ENCODE measurements at regions not wholly inside any gene's neighbourhood (a gene's known extent, or its start where the extent isn't known, plus 50 kb on each side); places are given as distances from the start of the nearest gene placed in this dataset.

GRCh38 chr2:12207491-12207890, 461.1 kb downstream of the LPIN1 start:
- DNase-seq (ENCODE audit: low spot score): no peak

- DNase-seq (ENCODE audit: low spot score): no peak
Measured at GRCh38 chr2:12210016-12210933, 463.8 kb downstream of the LPIN1 start.

DNA sequence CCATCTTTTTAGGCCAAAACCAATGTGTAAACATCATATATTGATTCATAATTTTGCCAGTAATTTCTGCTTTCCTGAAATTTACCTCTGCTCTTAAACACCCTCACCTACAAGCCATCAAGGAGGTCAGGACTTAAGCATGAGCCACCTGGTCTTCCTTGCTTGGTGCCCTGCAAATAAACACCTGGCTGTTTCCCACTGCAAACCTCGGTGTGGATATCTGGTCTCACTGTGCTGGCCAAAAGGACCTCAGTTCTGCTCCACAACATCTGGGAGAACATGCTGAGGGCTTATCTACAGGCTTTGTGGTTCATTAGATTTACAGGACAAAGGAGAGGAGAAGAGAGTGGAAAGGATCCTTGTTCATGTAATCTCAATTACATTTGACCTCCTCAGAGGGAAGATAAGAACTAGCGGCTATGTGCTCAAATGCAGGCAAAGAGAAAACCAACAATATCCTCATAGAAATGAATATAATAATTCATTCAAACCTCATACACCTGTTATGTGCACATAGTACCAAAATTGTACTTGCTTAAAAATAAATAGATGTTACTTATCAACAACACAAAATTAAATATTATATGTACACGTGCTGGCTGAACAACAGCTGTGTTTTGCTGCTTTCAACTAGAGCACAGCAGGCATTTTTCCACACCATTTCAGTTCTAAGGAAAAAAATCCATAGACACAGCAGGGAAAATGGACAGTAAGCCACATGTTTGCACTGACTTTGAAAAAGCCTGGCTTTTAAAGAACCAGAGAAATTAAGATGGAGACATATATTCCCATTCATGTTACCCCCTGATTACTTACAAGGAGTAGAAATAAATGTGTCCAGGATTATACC, 465.1 kb downstream of the LPIN1 start:
- no peak for DNase-seq (ENCODE audit: low spot score)

GRCh38 chr2:12212841-12213597, 466.6 kb downstream of the LPIN1 start:
- DNase-seq (ENCODE audit: low spot score): no peak

DNA sequence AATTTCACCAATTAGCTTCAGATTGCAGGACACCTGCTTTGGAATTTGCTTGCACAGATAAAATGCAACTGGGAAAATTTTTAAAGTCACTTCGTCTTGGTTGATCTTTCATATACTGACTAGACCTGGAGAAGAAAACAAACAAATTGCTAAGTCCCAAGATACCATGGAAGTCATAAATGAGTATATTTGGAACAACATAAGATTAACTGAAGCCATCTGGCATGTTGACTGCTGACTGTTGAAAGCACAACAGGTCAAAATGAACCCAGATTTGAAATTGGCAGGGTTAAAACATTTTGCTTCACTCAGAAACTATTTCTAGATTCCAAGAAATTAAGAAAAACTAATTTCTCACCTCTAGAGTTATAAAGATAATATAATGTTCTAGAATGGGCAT, 470.7 kb downstream of the LPIN1 start:
- DNase-seq (ENCODE audit: low spot score): no peak

DNA sequence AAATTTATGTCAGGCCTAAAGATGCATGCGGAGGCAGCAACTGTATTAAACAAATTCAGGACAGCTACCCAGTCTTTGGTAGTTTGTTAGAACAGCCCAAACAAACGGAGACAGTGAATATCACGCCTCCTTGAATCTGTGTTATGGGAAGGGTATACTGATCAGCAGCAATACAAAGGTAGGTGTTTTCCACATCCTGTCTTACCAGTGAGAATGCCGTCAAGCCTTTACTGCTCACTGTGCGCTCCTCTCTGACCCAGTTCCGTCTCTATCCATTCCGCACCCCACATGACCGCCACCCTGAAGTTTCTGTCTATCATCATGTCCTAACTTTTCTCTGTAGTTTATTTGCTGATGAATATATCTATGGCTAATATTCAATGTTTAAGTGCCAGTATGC, 473.3 kb downstream of the LPIN1 start:
- DNase-seq (ENCODE audit: low spot score): no peak

- DNase-seq (ENCODE audit: low spot score): no peak
Measured at GRCh38 chr2:12221584-12221983, 475.2 kb downstream of the LPIN1 start.

DNA sequence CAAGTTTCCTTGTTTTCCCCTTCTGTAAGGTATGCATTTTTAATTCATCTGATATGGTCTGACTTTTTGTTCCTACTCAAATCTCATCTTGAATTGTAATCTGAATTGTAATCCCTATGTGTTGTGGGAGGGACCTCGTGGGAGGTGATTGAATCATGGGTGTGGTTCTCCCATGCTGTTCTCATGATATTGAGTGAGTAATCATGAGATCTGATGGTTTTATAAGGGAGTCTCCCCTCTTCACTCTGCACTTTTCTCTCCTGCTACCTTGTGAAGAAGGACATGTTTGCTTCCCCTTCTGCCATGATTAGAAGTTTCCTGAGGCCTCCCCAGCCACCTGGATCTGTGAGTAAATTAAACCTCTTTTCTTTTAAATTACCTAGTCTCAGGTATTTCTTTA, 476.1 kb downstream of the LPIN1 start:
- no peak for DNase-seq (ENCODE audit: low spot score)

GRCh38 chr2:12223732-12224131, 477.3 kb downstream of the LPIN1 start:
- DNase-seq (ENCODE audit: low spot score): no peak

DNA sequence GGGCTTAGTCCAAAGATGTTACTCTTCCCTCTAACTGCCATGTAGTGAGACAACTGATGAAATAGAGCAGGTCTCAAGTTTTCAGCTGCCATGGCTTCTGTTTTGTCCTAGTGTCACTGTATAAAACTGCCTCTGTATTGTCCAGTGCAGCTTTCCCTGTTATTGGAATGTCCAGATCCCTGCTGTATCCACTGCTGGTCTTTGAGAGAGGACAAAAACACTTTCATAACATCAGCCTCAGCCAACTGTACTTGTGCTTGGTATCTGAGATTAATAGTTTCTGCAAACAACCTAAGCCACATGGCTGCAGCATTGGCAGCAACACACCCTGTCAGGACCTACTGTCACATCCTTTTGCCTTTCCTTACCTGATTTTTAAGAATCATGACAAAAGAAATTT, 480.2 kb downstream of the LPIN1 start:
- DNase-seq (ENCODE audit: low spot score): no peak

DNA sequence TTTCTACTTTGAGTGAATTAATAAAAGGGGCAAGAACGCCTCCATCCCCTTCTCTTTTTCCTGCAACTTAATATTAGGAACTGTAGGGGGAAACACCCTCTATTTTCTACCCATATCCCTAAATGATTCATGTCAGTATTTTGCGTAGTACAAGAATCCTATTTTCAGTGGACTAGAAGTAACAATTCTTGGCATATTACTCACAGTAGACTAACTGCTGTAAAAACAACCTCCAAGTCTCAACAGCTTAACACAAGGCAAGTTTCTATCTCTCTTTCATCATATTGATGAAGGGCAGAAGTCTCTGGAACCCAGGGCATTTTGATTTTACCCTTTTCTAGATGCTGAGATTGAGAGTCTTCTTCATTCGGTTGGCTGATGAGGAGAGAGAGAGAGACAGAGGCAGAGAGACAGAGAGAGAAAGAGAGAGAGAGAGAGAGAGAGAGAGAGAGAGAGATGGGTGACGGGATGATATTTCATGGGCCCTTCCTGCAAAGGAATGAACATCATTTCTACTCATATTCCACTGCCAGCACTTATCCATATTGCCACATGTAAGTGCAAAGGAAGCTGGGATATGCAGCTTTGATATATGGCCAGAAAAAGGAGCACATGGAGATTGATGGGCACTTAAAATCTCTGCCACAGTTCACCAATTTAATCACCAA, 481.6 kb downstream of the LPIN1 start:
- DNase-seq (ENCODE audit: low spot score): no peak

DNA sequence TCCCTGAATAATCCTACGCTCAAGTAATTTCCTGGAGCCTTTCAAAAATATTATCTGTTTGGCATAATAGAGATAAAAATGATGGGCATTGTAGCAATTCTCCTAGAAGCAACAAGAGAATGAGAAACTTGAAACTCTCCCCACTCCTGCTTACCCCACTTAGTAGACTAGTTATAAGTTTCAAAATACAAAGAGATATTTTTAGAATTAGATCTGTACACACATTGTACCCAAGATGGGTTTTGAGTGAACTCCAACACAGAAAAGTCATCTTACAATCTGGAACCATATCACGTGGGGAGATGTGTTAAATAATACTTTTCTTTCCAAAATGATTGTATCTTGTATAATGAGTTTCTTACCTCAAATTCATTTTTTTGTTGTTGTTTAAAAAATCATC, 484.9 kb downstream of the LPIN1 start:
- no peak for DNase-seq (ENCODE audit: low spot score)

- DNase-seq (ENCODE audit: low spot score): no peak
Measured at GRCh38 chr2:12232876-12233275, 483.9 kb upstream of the TRIB2 start.

- no peak for DNase-seq (ENCODE audit: low spot score)
Measured at GRCh38 chr2:12236136-12236844, 480.4 kb upstream of the TRIB2 start.

DNA sequence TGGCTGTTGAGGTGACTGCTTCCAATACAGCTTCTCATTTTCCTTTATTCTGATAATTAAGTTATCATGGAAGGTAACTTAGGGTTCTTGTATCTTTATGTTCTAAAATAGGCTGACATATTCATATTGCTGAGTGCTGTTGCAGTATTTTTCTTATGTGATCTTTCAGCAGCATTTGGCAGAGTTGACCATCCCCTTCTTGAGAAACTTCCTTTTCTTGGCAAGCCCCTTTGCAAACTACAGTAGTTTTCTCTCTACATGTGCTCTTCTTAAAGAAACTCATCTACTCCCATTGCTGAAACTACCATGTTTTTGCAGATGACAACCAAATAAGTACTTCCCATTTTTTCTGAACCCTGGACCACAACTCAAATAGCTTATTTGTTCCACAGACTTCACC, 476.5 kb upstream of the TRIB2 start:
- no peak for DNase-seq (ENCODE audit: low spot score)

GRCh38 chr2:12243381-12243780, 473.4 kb upstream of the TRIB2 start:
- no peak for DNase-seq (ENCODE audit: low spot score)

- DNase-seq (ENCODE audit: low spot score): no peak
Measured at GRCh38 chr2:12244070-12244469, 472.7 kb upstream of the TRIB2 start.

DNA sequence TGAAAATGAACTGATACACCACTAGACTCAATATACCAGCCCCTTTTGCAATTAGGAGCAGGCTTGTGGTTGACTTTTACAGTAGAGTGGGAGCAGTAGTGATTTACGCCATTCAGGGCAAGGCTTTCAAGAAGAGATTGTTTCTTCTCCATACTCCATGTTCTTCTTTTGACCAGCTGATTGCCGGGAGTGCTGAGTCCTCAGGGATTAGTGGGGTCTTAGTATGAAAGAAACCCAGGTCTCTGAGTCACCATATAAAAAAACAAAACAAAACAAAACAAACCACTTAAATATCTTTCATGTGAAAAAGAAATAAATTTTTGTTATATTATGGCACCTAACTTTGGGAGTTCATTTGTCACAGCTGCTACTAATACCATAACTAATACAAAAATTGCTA, 465.6 kb upstream of the TRIB2 start:
- no peak for DNase-seq (ENCODE audit: low spot score)

DNA sequence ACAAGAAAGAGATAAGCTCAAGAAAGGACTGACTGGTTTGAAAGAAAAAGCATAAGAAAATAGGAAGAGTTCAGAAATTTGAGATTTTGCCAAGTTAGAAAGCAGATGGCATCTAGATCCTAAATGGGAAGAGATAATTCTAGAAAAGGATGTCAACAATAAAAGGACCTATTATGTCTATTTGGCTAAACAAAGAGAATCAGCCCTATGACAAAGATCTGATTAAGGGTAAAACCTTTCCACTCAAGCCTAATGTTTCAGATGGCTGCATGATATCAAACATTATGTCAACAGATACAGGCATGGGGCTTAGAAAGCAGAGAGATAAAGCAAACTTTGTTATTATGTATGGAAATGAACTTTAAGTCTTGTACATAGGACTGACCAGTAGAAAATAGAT, 465.0 kb upstream of the TRIB2 start:
- DNase-seq (ENCODE audit: low spot score): no peak

DNA sequence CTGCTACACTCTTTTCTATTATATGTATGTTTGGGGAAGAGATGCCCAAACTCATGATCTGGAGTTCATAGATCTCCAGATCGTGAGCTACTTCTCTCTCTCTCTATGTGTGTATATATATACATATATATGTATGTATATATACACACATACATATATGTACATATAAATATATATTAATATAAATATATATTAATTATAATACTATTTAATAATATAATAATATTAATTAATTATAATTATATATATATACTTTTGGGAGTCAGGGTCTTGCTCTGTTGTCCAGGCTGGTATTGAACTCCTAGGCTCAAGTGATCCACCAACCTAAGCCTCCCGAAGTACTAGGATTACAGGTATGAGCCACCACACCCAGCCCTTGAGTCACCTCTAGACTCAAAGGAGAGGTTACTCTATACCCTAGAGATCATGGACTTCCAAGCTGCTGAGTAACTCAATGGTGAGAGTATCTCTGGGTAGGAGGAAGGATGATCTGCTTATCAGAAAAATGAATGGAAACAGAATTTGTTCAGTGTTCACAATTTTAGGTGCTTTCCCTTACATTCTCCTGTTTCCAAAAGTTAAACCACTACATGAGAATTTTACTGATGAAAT, 463.5 kb upstream of the TRIB2 start:
- no peak for DNase-seq (ENCODE audit: low spot score)
